Brain microvascular endothelial cell (primary cell): ENCODE measurements at regions not wholly inside any gene's neighbourhood (a gene's known extent, or its start where the extent isn't known, plus 50 kb on each side); places are given as distances from the start of the nearest gene placed in this dataset.

Experiments
- DNase-seq: peaks from one replicate; pipeline ENCODE4 v3.0.0-alpha.2; 2020
- H3K27ac ChIP-seq: fragments of 250-450 bp; sonication (Bioruptor Pico); 2 replicates; pipeline ENCODE4 v1.5.1; 2020; ENCODE audit warnings: mild to moderate bottlenecking, moderate library complexity
- H3K27me3 ChIP-seq: fragments of 250-450 bp; sonication (Bioruptor Pico); replicated peaks from 2 replicates; pipeline ENCODE4 v1.5.1; 2020; ENCODE audit warnings: mild to moderate bottlenecking
- H3K36me3 ChIP-seq: fragments of 250-450 bp; sonication (Bioruptor Pico); replicated peaks from 2 replicates; pipeline ENCODE4 v1.5.1; 2020; ENCODE audit warnings: mild to moderate bottlenecking
- H3K4me3 ChIP-seq: 2 replicates; pipeline ENCODE4 v1.5.1; 2011; ENCODE audit warnings: low read depth, mild to moderate bottlenecking, control low read depth, low read length, moderate library complexity
- CTCF ChIP-seq: IDR thresholded peaks from 2 replicates; pipeline ENCODE4 v1.5.1; 2011; ENCODE audit warnings: low read depth, mild to moderate bottlenecking, moderate library complexity, low read length, control low read depth, inconsistent platforms; ENCODE audit errors: missing control alignments
- in situ Hi-C: cut with HindIII; loops from 2 replicates; pipeline ENCODE4 v1.10.0; 2017; ENCODE audit warnings: low sequenced_read_pairs, low pct_ligation_motif_present

GRCh38 chr4:28784188-28784587, 1923.5 kb downstream of the STIM2 start:
- in situ Hi-C loops, result no loop called here
- H3K4me3 ChIP-seq, result no peak overlapping the region
- H3K27me3 ChIP-seq, result no peaks in the 10 kb centered on the region
- DNase-seq, result no peak
- H3K27ac ChIP-seq, result no peak overlapping the region
- H3K36me3 ChIP-seq, result no peaks in the 10 kb centered on the region
- no peak for TF ChIP-seq CTCF

- H3K27ac ChIP-seq, result no peak overlapping the region
- in situ Hi-C loops, result no loop called here
- H3K4me3 ChIP-seq, result no peak overlapping the region
- TF ChIP-seq CTCF, result no peak
- no peaks in the 10 kb centered on the region for H3K36me3 ChIP-seq
- no peak for DNase-seq
- H3K27me3 ChIP-seq, result no peaks in the 10 kb centered on the region
Measured at GRCh38 chr4:28787947-28788346, 1927.3 kb downstream of the STIM2 start.

- in situ Hi-C loops, result no loop called here
- no peaks in the 10 kb centered on the region for H3K27me3 ChIP-seq
Measured at GRCh38 chr4:28788929-28789490, 1928.4 kb downstream of the STIM2 start.

GRCh38 chr4:28792917-28793597, 1927.1 kb upstream of the PCDH7 start:
- no peak for TF ChIP-seq CTCF
- in situ Hi-C loops, result no loop called here
- no peak overlapping the region for H3K4me3 ChIP-seq
- DNase-seq, result no peak
- no peaks in the 10 kb centered on the region for H3K27me3 ChIP-seq
- no peaks in the 10 kb centered on the region for H3K36me3 ChIP-seq
- no peak overlapping the region for H3K27ac ChIP-seq

More at GRCh38 chr4:28788929-28789490, 1928.4 kb downstream of the STIM2 start:
- Histone ChIP-seq H3K4me3 (no peak overlapping the region), H3K36me3 (no peaks in the 10 kb centered on the region), H3K27ac (no peak overlapping the region)
- no peak for TF ChIP-seq CTCF
- DNase-seq, result no peak

GRCh38 chr4:28799696-28800095, 1920.5 kb upstream of the PCDH7 start:
- Histone ChIP-seq H3K36me3 (no peaks in the 10 kb centered on the region), H3K4me3 (no peak overlapping the region), H3K27me3 (no peaks in the 10 kb centered on the region), H3K27ac (no peak overlapping the region)
- DNase-seq, result no peak
- no peak for TF ChIP-seq CTCF
- in situ Hi-C loops, result no loop called here

- TF ChIP-seq CTCF, result no peak
- no peak for DNase-seq
- Histone ChIP-seq H3K27me3 (no peaks in the 10 kb centered on the region), H3K27ac (no peak overlapping the region), H3K4me3 (no peak overlapping the region), H3K36me3 (no peaks in the 10 kb centered on the region)
- in situ Hi-C loops, result no loop called here
Measured at GRCh38 chr4:28811025-28811424, 1909.1 kb upstream of the PCDH7 start.
